ENCODE measurements at regions not wholly inside any gene's neighbourhood (a gene's known extent, or its start where the extent isn't known, plus 50 kb on each side); places are given as distances from the start of the nearest gene placed in this dataset.

DNA sequence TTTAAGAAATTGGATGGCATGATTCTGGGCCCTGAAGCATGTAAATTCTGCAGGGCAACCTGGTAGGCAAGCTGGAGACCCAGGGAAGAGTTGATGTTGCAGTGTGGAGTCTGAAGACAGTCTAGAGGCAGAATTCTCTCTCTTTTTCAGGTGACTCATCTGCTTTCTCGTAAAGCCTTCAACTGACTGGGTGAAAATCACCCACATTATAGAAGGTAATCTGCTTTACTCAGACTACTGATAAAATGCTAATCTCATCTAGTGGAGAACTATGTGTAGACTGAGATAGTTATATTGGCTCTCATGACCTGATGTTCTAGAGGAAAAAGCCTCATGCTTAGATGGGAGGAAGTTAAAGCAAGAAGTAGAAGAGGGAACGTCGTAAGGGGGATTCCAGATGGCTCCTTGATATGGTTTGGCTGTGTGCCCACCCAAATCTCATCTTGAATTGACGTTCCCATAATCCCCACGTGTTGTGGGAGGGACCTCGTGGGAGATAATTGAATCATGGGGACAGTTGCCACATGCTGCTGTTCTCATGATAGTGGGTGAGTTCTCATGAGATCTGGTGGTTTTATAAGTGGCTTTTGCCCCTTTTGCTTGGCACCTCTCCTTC, 723.8 kb downstream of the BCL11B start:
- TF ChIP-seq, protein P1, sequence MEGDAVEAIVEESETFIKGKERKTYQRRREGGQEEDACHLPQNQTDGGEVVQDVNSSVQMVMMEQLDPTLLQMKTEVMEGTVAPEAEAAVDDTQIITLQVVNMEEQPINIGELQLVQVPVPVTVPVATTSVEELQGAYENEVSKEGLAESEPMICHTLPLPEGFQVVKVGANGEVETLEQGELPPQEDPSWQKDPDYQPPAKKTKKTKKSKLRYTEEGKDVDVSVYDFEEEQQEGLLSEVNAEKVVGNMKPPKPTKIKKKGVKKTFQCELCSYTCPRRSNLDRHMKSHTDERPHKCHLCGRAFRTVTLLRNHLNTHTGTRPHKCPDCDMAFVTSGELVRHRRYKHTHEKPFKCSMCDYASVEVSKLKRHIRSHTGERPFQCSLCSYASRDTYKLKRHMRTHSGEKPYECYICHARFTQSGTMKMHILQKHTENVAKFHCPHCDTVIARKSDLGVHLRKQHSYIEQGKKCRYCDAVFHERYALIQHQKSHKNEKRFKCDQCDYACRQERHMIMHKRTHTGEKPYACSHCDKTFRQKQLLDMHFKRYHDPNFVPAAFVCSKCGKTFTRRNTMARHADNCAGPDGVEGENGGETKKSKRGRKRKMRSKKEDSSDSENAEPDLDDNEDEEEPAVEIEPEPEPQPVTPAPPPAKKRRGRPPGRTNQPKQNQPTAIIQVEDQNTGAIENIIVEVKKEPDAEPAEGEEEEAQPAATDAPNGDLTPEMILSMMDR (IDR thresholded peaks at IDR 0.05) = no peak
- no peak for TF ChIP-seq POLR2A (IDR thresholded peaks at IDR 0.05)
